Smooth muscle cell (in vitro differentiated cells): ENCODE measurements at regions not wholly inside any gene's neighbourhood (a gene's known extent, or its start where the extent isn't known, plus 50 kb on each side); places are given as distances from the start of the nearest gene placed in this dataset.
A peak's percentile ranks its signal among the peaks of the same experiment; 100 is the strongest.

Experiments
- DNase-seq: peaks from one replicate; lab custom pipeline; 2025; ENCODE audit not compliant: unreplicated experiment; lab: John Stamatoyannopoulos, UW
- H2AFZ ChIP-seq: fragments of 200-600 bp; sonication (generic); 2 replicates; pipeline ENCODE4 v1.6.0; 2016; ENCODE audit warnings: antibody characterized with exemption, low read depth, mild to moderate bottlenecking
- H3F3A ChIP-seq: fragments of 200-600 bp; sonication (generic); 2 replicates; pipeline ENCODE4 v1.6.0; 2017; ENCODE audit warnings: antibody characterized with exemption, low read depth
- H3K27ac ChIP-seq: fragments of 200-600 bp; sonication (generic); 2 replicates; pipeline ENCODE4 v1.5.1; 2016; ENCODE audit warnings: low read depth, mild to moderate bottlenecking
- H3K27me3 ChIP-seq: fragments of 200-600 bp; sonication (generic); 2 replicates; pipeline ENCODE4 v1.6.1; 2016; ENCODE audit warnings: low read depth, mild to moderate bottlenecking
- H3K36me3 ChIP-seq: fragments of 200-600 bp; sonication (generic); 2 replicates; pipeline ENCODE4 v1.5.1; 2016; ENCODE audit warnings: low read depth
- H3K4me1 ChIP-seq: fragments of 200-600 bp; sonication (generic); 2 replicates; pipeline ENCODE4 v1.5.1; 2016; ENCODE audit warnings: low read depth
- H3K4me2 ChIP-seq: fragments of 200-600 bp; sonication (generic); 2 replicates; pipeline ENCODE4 v1.6.0; 2016; ENCODE audit warnings: mild to moderate bottlenecking
- H3K4me3 ChIP-seq: fragments of 200-600 bp; sonication (generic); 2 replicates; pipeline ENCODE4 v1.5.1; 2016; ENCODE audit warnings: mild to moderate bottlenecking
- H3K79me2 ChIP-seq: fragments of 200-600 bp; sonication (generic); 2 replicates; pipeline ENCODE4 v1.6.0; 2016; ENCODE audit warnings: low read depth, mild to moderate bottlenecking
- H3K9ac ChIP-seq: fragments of 200-600 bp; sonication (generic); 2 replicates; pipeline ENCODE4 v1.6.0; 2016; ENCODE audit warnings: low read depth
- H3K9me3 ChIP-seq: fragments of 200-600 bp; sonication (generic); replicated peaks from 2 replicates; pipeline ENCODE4 v1.5.1; 2016; ENCODE audit warnings: low read depth
- H4K20me1 ChIP-seq: fragments of 200-600 bp; sonication (generic); 2 replicates; pipeline ENCODE4 v1.6.0; 2016; ENCODE audit warnings: low read depth
- CTCF ChIP-seq: fragments of 200-600 bp; sonication (generic); IDR thresholded peaks from 2 replicates; pipeline ENCODE4 v1.5.1; 2017; ENCODE audit warnings: borderline replicate concordance, mild to moderate bottlenecking, antibody characterized with exemption; ENCODE audit not compliant: insufficient read depth, poor library complexity, severe bottlenecking
- WGBS: methylation state at CpG from one replicate; pipeline ENCODE4 v1.1.7; 2016; ENCODE audit warnings: low lambda C conversion rate; 5-methylcytosine and 5-hydroxymethylcytosine counted together

- no peak for DNase-seq
- Histone ChIP-seq H3K4me3 (no peak overlapping the region), H4K20me1 (peaks cover 6% of the 10 kb centered on the region), H3K4me2 (peak overlapping the region; percentile 28), H3K9ac (peak overlapping the region; percentile 77), H2AFZ (no peak overlapping the region), H3K27me3 (no peaks in the 10 kb centered on the region), H3K9me3 (no peaks in the 10 kb centered on the region), H3K4me1 (peaks cover 10% of the 10 kb centered on the region), H3K79me2 (peaks cover 36% of the 10 kb centered on the region), H3K27ac (peak overlapping the region; percentile 93), H3F3A (peaks cover 25% of the 10 kb centered on the region), H3K36me3 (no peaks in the 10 kb centered on the region)
- TF ChIP-seq CTCF, result no peak
- WGBS, result 20% methylated on average over 8 of the region's 8 CpGs
Measured at GRCh38 chr1:201603613-201604232, 64.8 kb downstream of the NAV1 start.

- Histone ChIP-seq H3F3A (peaks cover 25% of the 10 kb centered on the region), H3K9me3 (no peaks in the 10 kb centered on the region), H3K4me3 (no peak overlapping the region), H3K36me3 (no peaks in the 10 kb centered on the region), H3K27me3 (no peaks in the 10 kb centered on the region), H3K27ac (peak overlapping the region; percentile 93), H3K4me2 (peak overlapping the region; percentile 11), H3K4me1 (peaks cover 9% of the 10 kb centered on the region), H4K20me1 (peaks cover 23% of the 10 kb centered on the region), H3K79me2 (peaks cover 50% of the 10 kb centered on the region), H2AFZ (no peak overlapping the region), H3K9ac (peak overlapping the region; percentile 53)
- no peak for DNase-seq
- no peak for TF ChIP-seq CTCF
- WGBS, result 35% methylated on average over 3 of the region's 3 CpGs
Measured at GRCh38 chr1:201605385-201606010, 66.6 kb downstream of the NAV1 start.

GRCh38 chr1:201606096-201606495, 67.2 kb downstream of the NAV1 start:
- peak overlapping the region; percentile 93 for H3K27ac ChIP-seq
- no peak overlapping the region for H3K4me3 ChIP-seq
- no peak overlapping the region for H2AFZ ChIP-seq
- no peak overlapping the region for H3K4me2 ChIP-seq
- no peak for TF ChIP-seq CTCF
- peaks cover 14% of the 10 kb centered on the region for H3K4me1 ChIP-seq
- no peak overlapping the region for H3K9ac ChIP-seq
- H3K36me3 ChIP-seq, result no peaks in the 10 kb centered on the region
- no peaks in the 10 kb centered on the region for H3K27me3 ChIP-seq
- peaks cover 20% of the 10 kb centered on the region for H3F3A ChIP-seq
- WGBS, result 89% methylated on average over 3 of the region's 3 CpGs
- peaks cover 29% of the 10 kb centered on the region for H4K20me1 ChIP-seq
- no peaks in the 10 kb centered on the region for H3K9me3 ChIP-seq
- H3K79me2 ChIP-seq, result peaks cover 53% of the 10 kb centered on the region
- no peak for DNase-seq

- H3K9me3 ChIP-seq, result no peaks in the 10 kb centered on the region
- peaks cover 35% of the 10 kb centered on the region for H4K20me1 ChIP-seq
- no peak for DNase-seq
- TF ChIP-seq CTCF, result no peak
- H3K36me3 ChIP-seq, result no peaks in the 10 kb centered on the region
- no peak overlapping the region for H2AFZ ChIP-seq
- H3K27ac ChIP-seq, result peak overlapping the region; percentile 93
- H3K4me1 ChIP-seq, result peaks cover 15% of the 10 kb centered on the region
- peaks cover 53% of the 10 kb centered on the region for H3K79me2 ChIP-seq
- H3K4me3 ChIP-seq, result no peak overlapping the region
- peaks cover 14% of the 10 kb centered on the region for H3F3A ChIP-seq
- no peaks in the 10 kb centered on the region for H3K27me3 ChIP-seq
- H3K9ac ChIP-seq, result no peak overlapping the region
- no peak overlapping the region for H3K4me2 ChIP-seq
- WGBS, result 50% methylated on average over 1 of the region's 1 CpG
Measured at GRCh38 chr1:201606623-201607022, 67.7 kb downstream of the NAV1 start.
